ENCODE measurements at regions not wholly inside any gene's neighbourhood (a gene's known extent, or its start where the extent isn't known, plus 50 kb on each side); places are given as distances from the start of the nearest gene placed in this dataset.

GRCh38 chr4:144423930-144424329, 222.0 kb upstream of the HHIP start:
- TF ChIP-seq CTCF (IDR thresholded peaks at IDR 0.05; ENCODE audit: extremely low read depth in 1 of 2, insufficient read depth in 1 of 2, low read depth in 1 of 2, low read length in 2 of 2) (no peak), MAX (IDR thresholded peaks at IDR 0.05; ENCODE audit: insufficient read depth, insufficient read length) (no peak), POLR2AphosphoS5 (IDR thresholded peaks at IDR 0.05; ENCODE audit: insufficient read depth, low read depth, low read length) (no peak), POLR2A (IDR thresholded peaks at IDR 0.05; ENCODE audit: low read depth, low read length) (no peak), MYC (IDR thresholded peaks at IDR 0.05; ENCODE audit: low read depth, low read length) (no peak)

Data from endothelial cell of umbilical vein (primary cell).